Fibroblast of skin of left biceps (primary cell): ENCODE measurements at regions not wholly inside any gene's neighbourhood (a gene's known extent, or its start where the extent isn't known, plus 50 kb on each side); places are given as distances from the start of the nearest gene placed in this dataset.
"Not testable (repeated sequence)": the region's sequence is repeated elsewhere in the genome, so short reads cannot be mapped to it uniquely, and the experiment has no call there.

Experiments
- DNase-seq, 2 experiments: peaks; one replicate each; pipeline ENCODE4 v3.0.0-alpha.2; 2013; ENCODE audit warnings: low read depth in 2 of 2

DNA sequence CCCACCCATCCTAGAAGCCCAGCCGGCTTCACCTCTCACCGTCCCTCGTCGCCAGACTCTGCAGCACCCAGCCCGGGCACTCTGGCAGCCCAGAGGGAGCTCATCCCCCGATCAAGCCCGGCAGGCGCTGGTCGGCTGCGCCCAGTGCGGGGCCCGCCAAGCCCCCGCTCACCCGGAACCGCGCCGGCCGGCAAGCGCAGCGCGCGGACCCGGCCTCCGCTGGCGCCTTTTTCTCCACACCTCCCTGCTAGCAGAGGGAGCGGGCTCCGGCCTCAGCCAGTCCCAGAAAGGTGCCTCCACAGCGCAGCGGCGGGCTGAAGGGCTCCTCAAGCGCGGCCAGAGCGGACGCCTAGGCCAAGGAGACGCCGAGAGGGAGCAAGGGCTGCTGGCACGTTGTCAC, 2023.3 kb downstream of the NCAM2 start:
- no peak for DNase-seq

- no peak for DNase-seq
Observed at GRCh38 chr21:23026878-23027277, 2028.7 kb downstream of the NCAM2 start.

GRCh38 chr21:23039846-23040245, 2041.6 kb downstream of the NCAM2 start:
- no peak for DNase-seq

- DNase-seq, result no peak
Observed at GRCh38 chr21:23045955-23046354, 2047.7 kb downstream of the NCAM2 start.

DNA sequence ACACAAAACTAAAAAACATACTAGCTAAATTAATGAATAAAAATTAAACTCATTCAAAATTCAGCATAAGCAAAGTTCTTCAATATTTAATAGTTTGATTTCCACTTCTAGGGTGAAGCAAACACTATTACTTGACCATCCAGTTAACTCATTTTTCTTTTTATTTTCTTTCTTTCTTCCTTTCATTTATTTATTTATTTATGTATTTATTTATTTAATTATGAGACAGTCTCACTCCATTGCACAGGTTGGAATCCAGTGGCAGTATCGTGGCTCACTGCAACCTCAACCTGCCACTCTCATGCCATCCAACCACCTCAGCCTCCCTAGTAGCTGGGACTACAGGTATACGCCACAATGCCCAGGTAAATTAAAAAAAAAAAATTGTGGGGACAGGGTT, 2069.5 kb downstream of the NCAM2 start:
- no peak for DNase-seq

- DNase-seq, result no peak
Observed at GRCh38 chr21:23083242-23083641, 2085.0 kb downstream of the NCAM2 start.

DNA sequence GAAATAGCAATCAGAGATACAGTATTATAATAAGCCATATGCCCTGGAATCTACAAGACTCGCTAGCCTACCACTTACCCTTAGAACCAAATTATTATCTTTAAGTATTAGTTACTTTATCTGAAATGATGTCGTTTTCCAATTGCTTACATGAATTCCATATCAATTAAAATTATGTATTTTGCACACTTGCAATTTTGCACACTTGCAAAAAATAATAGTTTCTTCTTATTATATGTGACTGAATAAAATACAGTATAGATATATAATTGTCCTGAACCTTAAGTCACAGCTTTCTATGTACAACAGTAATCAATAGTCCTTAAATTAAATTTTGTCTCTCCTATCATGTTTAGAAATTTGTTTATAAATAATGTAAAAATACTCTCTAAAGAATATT, 2095.1 kb downstream of the NCAM2 start:
- no peak for DNase-seq

DNA sequence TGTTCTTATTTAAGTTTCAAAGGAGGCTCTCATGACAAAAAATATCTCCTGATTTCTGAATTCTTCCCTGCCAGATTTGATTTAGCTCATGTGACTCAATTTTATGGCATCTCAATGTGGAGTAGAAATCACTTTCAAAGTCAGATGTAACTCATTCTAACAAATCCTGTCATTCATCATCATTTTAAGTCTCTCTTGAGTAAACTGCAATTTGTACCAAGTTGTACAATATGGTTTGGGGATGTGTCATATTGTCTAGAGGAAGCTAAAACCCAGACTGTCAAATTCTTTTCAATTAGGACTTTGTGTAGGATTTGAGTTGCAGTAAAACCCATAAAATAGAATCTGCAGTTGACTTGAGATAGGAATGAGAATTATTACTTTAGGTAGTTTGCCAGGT, 2101.0 kb downstream of the NCAM2 start:
- DNase-seq, result no peak

- DNase-seq, result no peak
Observed at GRCh38 chr21:23101111-23101510, 2102.9 kb downstream of the NCAM2 start.

DNA sequence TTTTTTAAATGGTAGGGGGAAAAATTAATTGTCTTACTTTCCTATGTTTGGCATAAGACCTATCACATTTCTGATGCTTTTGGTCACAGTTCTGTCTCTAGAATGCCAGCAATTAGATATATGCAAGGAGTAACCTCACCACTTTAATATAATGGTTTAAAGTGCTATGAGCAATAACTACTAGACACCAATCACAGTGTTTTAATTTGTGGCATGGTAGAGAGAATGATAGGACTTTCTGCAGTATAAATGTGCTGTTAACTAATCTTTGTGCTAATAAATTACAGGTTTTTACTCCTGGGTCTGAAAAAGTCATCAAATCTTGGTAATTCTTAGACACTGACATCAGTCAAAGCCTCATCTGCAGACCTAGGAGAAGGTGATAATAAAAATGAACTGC, 2110.3 kb downstream of the NCAM2 start:
- DNase-seq, result no peak

DNA sequence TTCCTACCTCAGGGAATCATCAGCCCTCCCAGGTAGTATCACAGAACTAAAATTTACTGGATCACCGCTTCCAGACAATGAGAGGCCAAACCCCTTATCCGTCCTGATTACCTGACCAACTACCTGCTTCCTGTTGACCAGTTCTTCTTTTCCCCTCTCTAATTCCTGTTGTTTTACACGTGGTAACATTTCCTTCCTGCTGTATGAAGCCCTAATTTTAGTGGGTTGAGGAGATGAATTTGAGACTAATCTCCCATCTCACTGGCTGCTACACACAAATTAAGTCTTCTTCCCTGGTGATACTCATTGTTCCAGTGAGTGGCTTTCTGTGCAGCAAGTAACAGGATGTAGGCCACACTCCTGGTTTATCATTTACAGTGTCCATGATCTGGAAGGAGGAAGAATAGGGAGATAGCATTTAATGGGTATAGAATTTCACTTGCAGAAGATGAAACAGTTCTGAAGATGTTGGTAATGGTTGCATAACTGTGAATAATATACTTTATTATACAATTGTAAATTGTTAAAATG, 2112.9 kb downstream of the NCAM2 start:
- no peak for DNase-seq

DNA sequence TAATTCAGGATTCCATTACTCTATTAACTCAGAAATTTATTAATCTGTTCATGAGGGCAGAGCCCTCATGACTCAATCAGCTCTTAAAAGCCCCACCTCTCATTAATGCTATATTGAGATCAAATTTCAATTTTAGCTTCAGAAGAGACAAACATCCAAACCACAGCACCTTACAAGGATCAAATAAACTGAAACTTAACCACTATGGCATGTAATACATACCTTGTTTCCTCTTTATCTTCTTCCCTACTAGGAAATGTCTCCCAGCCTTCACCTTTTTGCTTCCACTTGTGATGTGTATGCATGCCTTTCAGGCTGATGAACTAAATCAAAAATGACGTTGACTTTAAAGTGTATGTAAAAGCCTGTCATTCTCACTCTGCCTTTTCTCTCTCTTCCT, 2121.3 kb downstream of the NCAM2 start:
- no peak for DNase-seq

DNA sequence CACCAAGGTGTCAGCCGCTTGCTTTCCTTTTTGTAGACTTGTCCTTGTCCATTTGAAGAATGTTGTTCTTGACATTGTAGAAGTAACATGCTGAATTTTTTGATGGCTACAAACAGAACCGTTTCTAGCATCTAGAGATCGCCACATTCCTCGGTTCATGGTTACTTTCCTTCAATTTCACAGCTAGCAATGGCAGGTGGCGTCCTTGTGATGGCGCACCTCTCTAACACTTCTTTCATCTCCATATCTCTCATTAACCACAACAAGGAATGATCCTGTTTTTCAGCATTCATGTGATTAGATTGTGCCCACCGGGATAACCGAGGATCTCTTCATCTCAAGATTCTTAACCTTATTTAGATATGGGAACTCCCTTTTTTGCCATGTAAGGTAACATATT, 2129.8 kb downstream of the NCAM2 start:
- DNase-seq, result no peak

GRCh38 chr21:23130308-23130707, 2132.1 kb downstream of the NCAM2 start:
- DNase-seq, result no peak

GRCh38 chr21:23131177-23131576, 2133.0 kb downstream of the NCAM2 start:
- DNase-seq, result no peak

GRCh38 chr21:23138797-23139196, 2140.6 kb downstream of the NCAM2 start:
- DNase-seq, result no peak

GRCh38 chr21:23152130-23152529, 2153.9 kb downstream of the NCAM2 start:
- DNase-seq, result no peak

DNA sequence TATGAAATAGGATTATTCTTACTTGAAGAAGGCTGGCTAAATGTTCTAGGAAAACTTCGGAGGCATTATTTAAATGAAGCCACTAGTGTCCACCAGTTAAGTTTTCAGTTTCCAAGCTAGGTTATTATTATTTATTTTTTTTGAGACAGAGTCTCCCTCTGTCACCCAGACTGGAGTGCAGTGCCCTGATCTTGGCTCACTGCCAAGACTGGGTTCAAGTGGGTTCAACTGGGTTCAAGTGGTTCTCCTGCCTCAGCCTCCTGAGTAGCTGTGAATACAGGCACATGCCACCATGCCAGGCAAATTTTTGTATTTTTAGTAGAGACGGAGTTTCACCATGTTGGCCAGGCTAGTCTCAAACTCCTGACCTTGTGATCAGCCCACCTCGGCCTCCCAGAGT, 2155.6 kb downstream of the NCAM2 start:
- not testable (repeated sequence) for DNase-seq

DNA sequence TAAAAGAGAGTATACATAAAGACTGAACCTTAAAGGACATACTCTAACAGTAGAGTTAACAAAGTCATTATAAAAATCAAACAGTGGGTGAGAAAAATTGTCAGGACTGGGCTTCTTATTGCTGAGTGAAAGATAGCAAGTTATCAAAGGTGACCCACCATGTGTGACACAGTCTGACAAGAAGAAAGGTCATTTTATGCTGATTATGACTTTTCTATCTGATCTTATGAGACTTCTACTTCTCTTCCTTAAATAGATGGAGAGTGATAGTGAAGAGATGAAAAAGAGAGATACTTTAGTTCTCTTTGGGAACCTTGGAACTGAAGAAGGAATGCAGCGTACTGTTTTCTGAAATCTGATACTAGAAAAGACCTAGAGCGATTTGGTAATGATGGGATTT, 2157.1 kb downstream of the NCAM2 start:
- no peak for DNase-seq

DNA sequence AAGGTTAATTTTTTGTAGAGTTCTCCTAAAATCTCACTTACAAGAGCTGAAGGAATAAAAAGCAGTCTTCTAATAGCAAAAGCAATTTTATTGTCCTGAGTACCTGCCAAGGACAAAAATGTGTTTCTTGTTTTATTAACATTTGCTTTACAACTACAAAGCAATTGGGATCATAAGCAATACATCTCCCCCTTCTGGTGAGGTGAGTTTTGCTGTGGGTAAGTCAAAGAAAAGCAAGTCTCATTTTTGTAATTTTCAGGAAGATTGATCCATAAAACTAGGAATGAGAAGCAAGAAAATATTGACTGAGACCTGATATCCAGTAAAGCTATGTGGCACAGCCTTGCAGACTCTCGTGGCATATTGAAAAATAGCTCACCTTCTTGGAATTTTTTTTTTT, 2162.7 kb downstream of the NCAM2 start:
- DNase-seq, result no peak

GRCh38 chr21:23162198-23162946, 2164.2 kb downstream of the NCAM2 start:
- DNase-seq, result no peak
